H1 (cell line): ENCODE measurements at regions not wholly inside any gene's neighbourhood (a gene's known extent, or its start where the extent isn't known, plus 50 kb on each side); places are given as distances from the start of the nearest gene placed in this dataset.

Experiments used
- HDAC2 ChIP-seq, 2 experiments: fragments of 300-600 bp in 1 of 2; sonication (generic) in 1 of 2; IDR thresholded peaks; 2 replicates each; pipeline ENCODE4 v1.6.1; 2011 to 2012; ENCODE audit warnings: low read depth in 2 of 2, low read length in 2 of 2, mild to moderate bottlenecking in 2 of 2, moderate library complexity in 2 of 2, borderline replicate concordance in 1 of 2, inconsistent platforms in 1 of 2
- MAFK ChIP-seq: IDR thresholded peaks from 2 replicates; pipeline ENCODE4 v1.6.1; 2012; ENCODE audit warnings: low read depth, mild to moderate bottlenecking, improper control_type of control experiment, low read length
- POLR2A ChIP-seq, 2 experiments: IDR thresholded peaks; 1 replicate in 1 of 2; 2 replicates in 1 of 2; pipeline ENCODE4 v1.6.1; 2011; ENCODE audit warnings: low read depth in 2 of 2, low read length in 2 of 2, mild to moderate bottlenecking in 2 of 2; ENCODE audit errors: control extremely low read depth in 1 of 2
- SIX5 ChIP-seq: IDR thresholded peaks from 2 replicates; pipeline ENCODE4 v1.6.1; 2011; ENCODE audit warnings: mild to moderate bottlenecking, low read depth, low read length
- YY1 ChIP-seq: IDR thresholded peaks from 2 replicates; pipeline ENCODE4 v1.6.1; 2011; ENCODE audit warnings: low read depth, mild to moderate bottlenecking, low read length
- TF ChIP-seq, protein P1 (sequence below): IDR thresholded peaks from 2 replicates; pipeline ENCODE4 v1.6.1; 2011; ENCODE audit warnings: low read length, improper control_type of control experiment
- TF ChIP-seq, protein P2 (sequence below), 3 experiments: IDR thresholded peaks; 1 replicate in 2 of 3; 2 replicates in 1 of 3; pipeline versions ENCODE4 v1.5.1 to v1.6.1; 2011; ENCODE audit warnings: low read length in 3 of 3, mild to moderate bottlenecking in 3 of 3, inconsistent platforms in 2 of 3, low read depth in 1 of 3, moderate library complexity in 1 of 3; ENCODE audit not compliant: insufficient read depth in 1 of 3; ENCODE audit errors: control extremely low read depth in 1 of 3
- TF ChIP-seq, protein P3 (sequence below): IDR thresholded peaks from 2 replicates; pipeline ENCODE4 v1.6.1; 2012; ENCODE audit warnings: low read length, inconsistent platforms

DNA sequence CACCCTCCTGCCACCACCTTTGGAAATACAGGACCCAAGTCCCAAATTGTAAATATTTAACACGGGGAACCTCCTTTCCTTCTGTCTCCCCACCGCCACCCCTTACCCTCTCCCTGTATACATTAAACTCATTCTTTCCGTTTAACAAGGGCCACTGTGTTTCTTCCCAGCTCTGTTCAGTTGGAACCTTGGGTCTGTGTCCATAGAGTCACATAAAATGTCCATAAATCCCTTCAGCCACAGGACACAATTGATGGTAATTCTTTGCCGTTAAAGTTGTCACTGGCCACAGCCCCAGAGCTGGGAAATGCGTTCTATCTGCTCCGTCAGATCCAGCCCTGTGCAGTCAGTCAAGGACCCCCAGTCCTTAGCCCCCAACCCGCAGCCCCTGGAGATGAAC, 49.9 kb upstream of the FZD7 start:
- TF ChIP-seq, protein P1, sequence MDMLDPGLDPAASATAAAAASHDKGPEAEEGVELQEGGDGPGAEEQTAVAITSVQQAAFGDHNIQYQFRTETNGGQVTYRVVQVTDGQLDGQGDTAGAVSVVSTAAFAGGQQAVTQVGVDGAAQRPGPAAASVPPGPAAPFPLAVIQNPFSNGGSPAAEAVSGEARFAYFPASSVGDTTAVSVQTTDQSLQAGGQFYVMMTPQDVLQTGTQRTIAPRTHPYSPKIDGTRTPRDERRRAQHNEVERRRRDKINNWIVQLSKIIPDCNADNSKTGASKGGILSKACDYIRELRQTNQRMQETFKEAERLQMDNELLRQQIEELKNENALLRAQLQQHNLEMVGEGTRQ: no peak
- TF ChIP-seq POLR2A (IDR thresholded peaks at IDR 0.05; ENCODE audit: control extremely low read depth in 1 of 2, low read depth in 2 of 2, low read length in 2 of 2): no peak
- TF ChIP-seq SIX5: no peak
- TF ChIP-seq, protein P2, sequence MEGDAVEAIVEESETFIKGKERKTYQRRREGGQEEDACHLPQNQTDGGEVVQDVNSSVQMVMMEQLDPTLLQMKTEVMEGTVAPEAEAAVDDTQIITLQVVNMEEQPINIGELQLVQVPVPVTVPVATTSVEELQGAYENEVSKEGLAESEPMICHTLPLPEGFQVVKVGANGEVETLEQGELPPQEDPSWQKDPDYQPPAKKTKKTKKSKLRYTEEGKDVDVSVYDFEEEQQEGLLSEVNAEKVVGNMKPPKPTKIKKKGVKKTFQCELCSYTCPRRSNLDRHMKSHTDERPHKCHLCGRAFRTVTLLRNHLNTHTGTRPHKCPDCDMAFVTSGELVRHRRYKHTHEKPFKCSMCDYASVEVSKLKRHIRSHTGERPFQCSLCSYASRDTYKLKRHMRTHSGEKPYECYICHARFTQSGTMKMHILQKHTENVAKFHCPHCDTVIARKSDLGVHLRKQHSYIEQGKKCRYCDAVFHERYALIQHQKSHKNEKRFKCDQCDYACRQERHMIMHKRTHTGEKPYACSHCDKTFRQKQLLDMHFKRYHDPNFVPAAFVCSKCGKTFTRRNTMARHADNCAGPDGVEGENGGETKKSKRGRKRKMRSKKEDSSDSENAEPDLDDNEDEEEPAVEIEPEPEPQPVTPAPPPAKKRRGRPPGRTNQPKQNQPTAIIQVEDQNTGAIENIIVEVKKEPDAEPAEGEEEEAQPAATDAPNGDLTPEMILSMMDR (IDR thresholded peaks at IDR 0.05; ENCODE audit: control extremely low read depth in 1 of 3, insufficient read depth in 1 of 3, low read depth in 1 of 3, low read length in 3 of 3): no peak
- TF ChIP-seq MAFK: no peak
- TF ChIP-seq YY1: no peak
- TF ChIP-seq, protein P3, sequence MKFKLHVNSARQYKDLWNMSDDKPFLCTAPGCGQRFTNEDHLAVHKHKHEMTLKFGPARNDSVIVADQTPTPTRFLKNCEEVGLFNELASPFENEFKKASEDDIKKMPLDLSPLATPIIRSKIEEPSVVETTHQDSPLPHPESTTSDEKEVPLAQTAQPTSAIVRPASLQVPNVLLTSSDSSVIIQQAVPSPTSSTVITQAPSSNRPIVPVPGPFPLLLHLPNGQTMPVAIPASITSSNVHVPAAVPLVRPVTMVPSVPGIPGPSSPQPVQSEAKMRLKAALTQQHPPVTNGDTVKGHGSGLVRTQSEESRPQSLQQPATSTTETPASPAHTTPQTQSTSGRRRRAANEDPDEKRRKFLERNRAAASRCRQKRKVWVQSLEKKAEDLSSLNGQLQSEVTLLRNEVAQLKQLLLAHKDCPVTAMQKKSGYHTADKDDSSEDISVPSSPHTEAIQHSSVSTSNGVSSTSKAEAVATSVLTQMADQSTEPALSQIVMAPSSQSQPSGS: no peak
- no peak for TF ChIP-seq HDAC2 (IDR thresholded peaks at IDR 0.05; ENCODE audit: borderline replicate concordance in 1 of 2, low read depth in 2 of 2, low read length in 2 of 2)
